ENCODE measurements at regions not wholly inside any gene's neighbourhood (a gene's known extent, or its start where the extent isn't known, plus 50 kb on each side); places are given as distances from the start of the nearest gene placed in this dataset.

GRCh38 chr12:46493834-46494181 is 121.2 kb upstream of the SLC38A2 start:
- Mint-ChIP-seq H3K4me3 (ENCODE audit: unreplicated experiment) (peak overlapping the region; percentile 61), H3K27ac (ENCODE audit: low read depth, unreplicated experiment) (peak overlapping the region; percentile 100), H3K27me3 (ENCODE audit: insufficient read depth, unreplicated experiment) (no peaks in the 10 kb centered on the region), H3K9me3 (ENCODE audit: unreplicated experiment) (no peaks in the 10 kb centered on the region), H3K36me3 (ENCODE audit: insufficient read depth, unreplicated experiment) (peaks cover 6% of the 10 kb centered on the region), H3K4me1 (ENCODE audit: insufficient read depth, unreplicated experiment) (peaks cover 32% of the 10 kb centered on the region)
- ChIA-PET CTCF (interaction anchor here (0.6 kb wide), 1 partner anchor 13 kb away, joined by 3 read pairs; no protein-coding TSS in a partner anchor), POLR2A (interaction anchor here (0.7 to 6.1 kb wide), 19 partner anchors 10 to 182 kb away, joined by 3 to 81 read pairs (median 18); no protein-coding TSS in a partner anchor)
- no peak for DNase-seq (ENCODE audit: unreplicated experiment)
- no TSS peak for BruUV-seq (replicated peaks)
- TF ChIP-seq CTCF (IDR thresholded peaks at IDR 0.05; ENCODE audit: unreplicated experiment) = no peak
- intact Hi-C loops (cut with micrococcal nuclease) = loop anchor here (2.0 to 5.0 kb wide), 5 partner anchors 55 to 342 kb away; no protein-coding TSS in a partner anchor

- peak overlapping the region; percentile 100 for H3K27ac Mint-ChIP-seq (ENCODE audit: low read depth, unreplicated experiment)
- no peak for TF ChIP-seq CTCF (IDR thresholded peaks at IDR 0.05; ENCODE audit: unreplicated experiment)
- ChIA-PET CTCF (interaction anchor here (0.6 to 1.8 kb wide), 3 partner anchors 14 to 184 kb away, joined by 3 to 6 read pairs (median 5); no protein-coding TSS in a partner anchor), POLR2A (interaction anchor here (0.7 to 6.1 kb wide), 34 partner anchors 9 to 225 kb away, joined by 3 to 81 read pairs (median 8); partner anchors contain the start of gene SLC38A1)
- DNase-seq (ENCODE audit: unreplicated experiment) = peak; percentile 69
- intact Hi-C loops (cut with micrococcal nuclease) = loop anchor here (2.0 to 5.0 kb wide), 5 partner anchors 56 to 341 kb away; no protein-coding TSS in a partner anchor
- peaks cover 32% of the 10 kb centered on the region for H3K4me1 Mint-ChIP-seq (ENCODE audit: insufficient read depth, unreplicated experiment)
- H3K36me3 Mint-ChIP-seq (ENCODE audit: insufficient read depth, unreplicated experiment) = peaks cover 6% of the 10 kb centered on the region
- BruUV-seq (replicated peaks) = TSS peak; percentile 90
- peak overlapping the region; percentile 61 for H3K4me3 Mint-ChIP-seq (ENCODE audit: unreplicated experiment)
- H3K9me3 Mint-ChIP-seq (ENCODE audit: unreplicated experiment) = no peaks in the 10 kb centered on the region
- H3K27me3 Mint-ChIP-seq (ENCODE audit: insufficient read depth, unreplicated experiment) = no peaks in the 10 kb centered on the region
Measured at GRCh38 chr12:46493150-46493833, 120.7 kb upstream of the SLC38A2 start.

- H3K36me3 Mint-ChIP-seq (ENCODE audit: insufficient read depth, unreplicated experiment) = peaks cover 6% of the 10 kb centered on the region
- no peaks in the 10 kb centered on the region for H3K9me3 Mint-ChIP-seq (ENCODE audit: unreplicated experiment)
- BruUV-seq (replicated peaks) = no TSS peak
- peaks cover 32% of the 10 kb centered on the region for H3K4me1 Mint-ChIP-seq (ENCODE audit: insufficient read depth, unreplicated experiment)
- peak overlapping the region; percentile 100 for H3K27ac Mint-ChIP-seq (ENCODE audit: low read depth, unreplicated experiment)
- H3K27me3 Mint-ChIP-seq (ENCODE audit: insufficient read depth, unreplicated experiment) = no peaks in the 10 kb centered on the region
- no peak for TF ChIP-seq CTCF (IDR thresholded peaks at IDR 0.05; ENCODE audit: unreplicated experiment)
- DNase-seq (ENCODE audit: unreplicated experiment) = peak; percentile 88
- intact Hi-C loops (cut with micrococcal nuclease) = loop anchor here (1.0 to 5.0 kb wide), 6 partner anchors 56 to 340 kb away; no protein-coding TSS in a partner anchor
- H3K4me3 Mint-ChIP-seq (ENCODE audit: unreplicated experiment) = peak overlapping the region; percentile 61
- ChIA-PET CTCF (interaction anchor here (0.6 to 1.8 kb wide), 5 partner anchors 18 to 184 kb away, joined by 3 to 6 read pairs (median 3); no protein-coding TSS in a partner anchor), POLR2A (interaction anchor here (0.7 to 6.1 kb wide), 33 partner anchors 9 to 502 kb away, joined by 3 to 81 read pairs (median 8); partner anchors contain the start of genes SCAF11, SLC38A1 and SLC38A2)
Measured at GRCh38 chr12:46492471-46493085, 120.0 kb upstream of the SLC38A2 start.

- TF ChIP-seq CTCF (IDR thresholded peaks at IDR 0.05; ENCODE audit: unreplicated experiment) = no peak
- intact Hi-C loops (cut with micrococcal nuclease) = loop anchor here (5.0 kb wide), 3 partner anchors 59 to 339 kb away; no protein-coding TSS in a partner anchor
- Mint-ChIP-seq H3K9me3 (ENCODE audit: unreplicated experiment) (no peaks in the 10 kb centered on the region), H3K27ac (ENCODE audit: low read depth, unreplicated experiment) (peak overlapping the region; percentile 100), H3K4me1 (ENCODE audit: insufficient read depth, unreplicated experiment) (peaks cover 32% of the 10 kb centered on the region), H3K4me3 (ENCODE audit: unreplicated experiment) (no peak overlapping the region), H3K36me3 (ENCODE audit: insufficient read depth, unreplicated experiment) (peaks cover 6% of the 10 kb centered on the region), H3K27me3 (ENCODE audit: insufficient read depth, unreplicated experiment) (no peaks in the 10 kb centered on the region)
- no TSS peak for BruUV-seq (replicated peaks)
- ChIA-PET POLR2A (interaction anchor here (0.6 to 6.1 kb wide), 27 partner anchors 11 to 185 kb away, joined by 3 to 81 read pairs (median 9); partner anchors contain the start of gene SLC38A2), CTCF (interaction anchor here (0.6 to 1.8 kb wide), 4 partner anchors 17 to 185 kb away, joined by 3 to 6 read pairs (median 4); no protein-coding TSS in a partner anchor)
- DNase-seq (ENCODE audit: unreplicated experiment) = no peak
Measured at GRCh38 chr12:46491548-46491947, 119.0 kb upstream of the SLC38A2 start.
